ENCODE measurements at regions not wholly inside any gene's neighbourhood (a gene's known extent, or its start where the extent isn't known, plus 50 kb on each side); places are given as distances from the start of the nearest gene placed in this dataset.

DNA sequence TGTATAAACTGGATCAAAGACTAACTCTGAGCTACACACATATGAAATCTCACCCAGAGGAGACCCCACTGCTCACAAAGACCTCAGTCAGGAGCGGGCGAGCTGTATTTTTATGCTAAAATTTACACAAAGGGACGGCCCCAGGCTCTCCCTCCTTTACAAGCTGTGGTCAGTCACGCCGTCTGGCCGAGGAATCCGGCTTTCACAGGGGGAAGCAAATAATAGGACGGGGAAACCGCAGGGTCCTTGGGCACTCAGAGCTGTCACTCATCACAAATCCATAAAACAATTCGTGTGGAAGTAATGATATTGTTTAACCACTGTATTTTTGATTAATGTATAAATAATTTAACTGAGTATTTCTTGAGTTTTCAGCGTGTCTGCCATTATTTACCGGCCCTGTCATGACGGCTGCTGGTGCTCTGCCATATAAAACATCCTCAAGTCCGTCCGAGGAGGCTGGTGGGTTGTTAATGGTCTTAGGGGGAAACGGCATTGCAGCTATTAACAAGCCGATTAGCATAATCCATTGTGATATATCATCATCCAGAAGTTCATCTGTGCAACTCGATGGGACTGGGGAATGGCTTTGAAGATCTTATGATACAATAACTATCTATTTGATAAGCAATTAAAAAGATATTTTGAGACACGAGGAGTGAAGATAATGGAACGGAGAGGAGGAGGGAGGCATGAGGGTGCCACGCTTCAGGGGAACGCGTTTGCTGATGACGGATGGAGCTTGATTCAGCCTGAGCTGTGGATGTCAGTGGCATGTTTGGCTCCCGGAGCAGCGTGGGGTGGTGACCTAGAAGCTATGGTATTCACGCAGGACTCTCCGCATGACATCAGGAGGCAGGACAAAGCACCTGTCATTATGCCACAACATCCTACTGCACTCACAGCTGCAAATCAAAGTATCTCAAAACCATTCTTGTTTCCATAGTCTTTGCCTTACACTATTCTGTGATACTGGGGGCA is 150.9 kb downstream of the SHOX start:
- Histone ChIP-seq H3K27me3 (replicated peaks; ENCODE audit: control insufficient read depth, insufficient read depth, low read length) (no peaks in the 10 kb centered on the region), H3K9me3 (ENCODE audit: control insufficient read depth, low read length) (no peaks in the 10 kb centered on the region), H3K4me3 (ENCODE audit: low read length) (no peak overlapping the region), H3K4me1 (ENCODE audit: control insufficient read depth, insufficient read depth, low read length) (no peaks in the 10 kb centered on the region), H3K9ac (ENCODE audit: low read length) (no peak overlapping the region), H3K36me3 (ENCODE audit: control insufficient read depth, insufficient read depth, low read length, severe bottlenecking) (no peaks in the 10 kb centered on the region)
- DNase-seq (ENCODE audit: low read depth), result no peak

DNA sequence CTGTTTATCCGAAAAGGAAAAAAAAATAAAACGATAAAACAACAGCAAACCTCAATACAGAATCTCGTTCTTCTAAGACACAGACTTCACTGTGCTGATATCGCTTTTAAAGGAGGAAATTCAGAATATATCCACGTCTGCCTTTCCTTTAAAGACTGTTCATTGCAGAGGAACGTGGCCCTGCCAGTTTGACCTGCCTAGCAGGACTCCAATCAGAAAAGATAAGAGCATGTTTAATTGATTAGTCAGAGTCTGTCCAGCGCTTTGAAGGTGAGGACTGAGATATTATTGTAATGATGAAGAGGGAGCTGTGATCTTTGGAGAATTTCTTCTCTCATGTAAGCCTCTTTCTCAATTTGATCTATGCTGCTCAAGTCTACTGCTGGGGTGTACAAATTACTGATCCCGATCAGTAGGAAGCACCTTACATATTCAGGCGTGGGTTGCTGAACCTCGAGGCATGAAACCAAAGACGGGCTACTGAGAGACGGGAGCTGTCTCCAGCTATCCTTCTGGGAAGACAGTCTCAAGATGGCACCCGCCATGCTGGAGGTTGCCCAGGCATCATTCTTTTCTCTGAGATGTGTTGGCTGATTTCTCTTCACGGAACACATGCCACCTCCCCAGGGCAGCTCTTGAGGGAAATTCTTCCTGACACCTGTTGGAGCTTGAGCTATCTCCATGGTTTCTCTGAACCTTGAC is 146.1 kb downstream of the SHOX start:
- peaks cover 5% of the 10 kb centered on the region for H3K9me3 ChIP-seq (ENCODE audit: control insufficient read depth, low read length)
- no peak overlapping the region for H3K4me3 ChIP-seq (ENCODE audit: low read length)
- no peak overlapping the region for H3K9ac ChIP-seq (ENCODE audit: low read length)
- no peaks in the 10 kb centered on the region for H3K27me3 ChIP-seq (replicated peaks; ENCODE audit: control insufficient read depth, insufficient read depth, low read length)
- no peaks in the 10 kb centered on the region for H3K4me1 ChIP-seq (ENCODE audit: control insufficient read depth, insufficient read depth, low read length)
- H3K36me3 ChIP-seq (ENCODE audit: control insufficient read depth, insufficient read depth, low read length, severe bottlenecking), result no peaks in the 10 kb centered on the region
- no peak for DNase-seq (ENCODE audit: low read depth)

DNA sequence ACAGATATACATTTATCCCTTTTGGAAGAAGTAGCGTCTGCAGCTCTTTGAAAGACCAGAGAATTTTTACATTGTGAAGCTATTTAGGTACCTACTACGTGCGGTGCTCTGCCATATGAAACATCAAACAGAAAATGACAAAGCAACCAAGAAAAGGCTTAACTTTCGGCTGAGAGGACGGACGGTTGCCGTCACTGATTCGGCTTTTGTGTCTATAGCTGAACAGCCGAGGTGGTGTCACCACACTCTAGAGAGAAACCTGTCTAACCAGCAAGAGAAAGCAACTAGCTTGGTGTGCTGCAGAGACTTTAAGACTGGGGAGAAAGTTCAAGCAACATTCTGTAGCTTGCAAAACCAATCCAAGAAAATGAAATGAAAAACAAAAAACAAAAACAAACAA is 145.5 kb downstream of the SHOX start:
- DNase-seq (ENCODE audit: low read depth), result no peak
- Histone ChIP-seq H3K27me3 (replicated peaks; ENCODE audit: control insufficient read depth, insufficient read depth, low read length) (no peaks in the 10 kb centered on the region), H3K4me1 (ENCODE audit: control insufficient read depth, insufficient read depth, low read length) (no peaks in the 10 kb centered on the region), H3K9me3 (ENCODE audit: control insufficient read depth, low read length) (peaks cover 5% of the 10 kb centered on the region), H3K4me3 (ENCODE audit: low read length) (no peak overlapping the region), H3K36me3 (ENCODE audit: control insufficient read depth, insufficient read depth, low read length, severe bottlenecking) (no peaks in the 10 kb centered on the region), H3K9ac (ENCODE audit: low read length) (no peak overlapping the region)

DNA sequence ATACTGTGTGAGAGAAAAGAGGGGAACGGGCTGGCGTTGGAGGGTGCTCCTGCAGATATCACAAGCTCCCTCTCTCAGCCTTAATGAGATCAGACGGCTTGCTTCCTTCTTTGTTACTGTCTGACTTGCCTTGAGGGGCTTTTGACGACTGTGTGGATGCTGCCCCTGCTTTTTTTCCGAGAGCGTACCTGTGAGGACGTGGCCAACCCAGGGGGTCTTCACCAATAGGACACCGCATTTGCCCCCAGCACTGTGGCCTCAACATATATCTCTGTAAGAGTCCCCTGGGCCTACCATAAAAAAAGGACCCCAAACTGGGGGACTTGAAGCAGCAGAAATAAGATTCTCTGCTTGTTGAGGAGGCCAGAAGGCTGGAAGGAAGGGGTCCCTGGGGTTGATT is 143.9 kb downstream of the SHOX start:
- peaks cover 5% of the 10 kb centered on the region for H3K9me3 ChIP-seq (ENCODE audit: control insufficient read depth, low read length)
- H3K9ac ChIP-seq (ENCODE audit: low read length), result no peak overlapping the region
- no peak for DNase-seq (ENCODE audit: low read depth)
- H3K4me1 ChIP-seq (ENCODE audit: control insufficient read depth, insufficient read depth, low read length), result no peaks in the 10 kb centered on the region
- H3K4me3 ChIP-seq (ENCODE audit: low read length), result no peak overlapping the region
- no peaks in the 10 kb centered on the region for H3K36me3 ChIP-seq (ENCODE audit: control insufficient read depth, insufficient read depth, low read length, severe bottlenecking)
- no peaks in the 10 kb centered on the region for H3K27me3 ChIP-seq (replicated peaks; ENCODE audit: control insufficient read depth, insufficient read depth, low read length)

DNA sequence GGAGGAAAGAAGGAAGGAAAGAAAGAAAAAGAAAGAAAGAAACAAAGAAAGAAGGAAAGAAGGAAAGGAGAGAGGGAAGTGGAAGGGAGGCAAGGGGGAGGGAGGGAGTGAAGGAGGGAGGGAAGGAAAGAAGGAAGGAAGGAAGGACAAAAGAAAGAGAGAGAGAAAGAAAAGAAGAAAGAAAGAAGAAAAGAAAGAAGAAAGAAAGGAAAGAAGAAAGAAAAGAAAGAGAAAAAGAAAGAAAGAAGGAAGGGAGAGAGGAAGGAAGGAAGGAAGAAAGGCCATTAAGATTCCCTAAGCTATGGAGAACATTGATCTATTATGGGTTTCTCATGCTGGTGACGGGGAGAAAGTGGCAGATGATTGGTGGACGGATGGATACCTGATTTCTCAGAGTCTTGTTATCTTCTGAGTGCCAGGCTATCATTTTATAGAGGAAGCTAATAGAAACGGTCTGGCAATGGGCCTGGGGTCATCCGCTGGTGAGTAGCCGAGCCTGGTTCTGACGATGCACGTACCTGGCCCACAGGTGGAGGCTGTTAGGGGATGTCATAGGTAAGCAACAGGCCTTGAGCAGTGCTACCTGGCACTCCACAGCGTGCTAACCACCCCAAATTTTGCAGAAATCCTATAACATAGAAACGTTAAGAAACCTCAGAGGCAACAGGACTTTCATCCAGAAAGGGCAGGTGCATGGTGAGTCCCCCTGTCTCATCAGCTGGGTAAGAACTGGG is 142.9 kb downstream of the SHOX start:
- H3K4me1 ChIP-seq (ENCODE audit: control insufficient read depth, insufficient read depth, low read length), result no peaks in the 10 kb centered on the region
- H3K27me3 ChIP-seq (replicated peaks; ENCODE audit: control insufficient read depth, insufficient read depth, low read length), result no peaks in the 10 kb centered on the region
- no peak overlapping the region for H3K4me3 ChIP-seq (ENCODE audit: low read length)
- peaks cover 5% of the 10 kb centered on the region for H3K9me3 ChIP-seq (ENCODE audit: control insufficient read depth, low read length)
- no peak for DNase-seq (ENCODE audit: low read depth)
- H3K36me3 ChIP-seq (ENCODE audit: control insufficient read depth, insufficient read depth, low read length, severe bottlenecking), result no peaks in the 10 kb centered on the region
- H3K9ac ChIP-seq (ENCODE audit: low read length), result no peak overlapping the region

DNA sequence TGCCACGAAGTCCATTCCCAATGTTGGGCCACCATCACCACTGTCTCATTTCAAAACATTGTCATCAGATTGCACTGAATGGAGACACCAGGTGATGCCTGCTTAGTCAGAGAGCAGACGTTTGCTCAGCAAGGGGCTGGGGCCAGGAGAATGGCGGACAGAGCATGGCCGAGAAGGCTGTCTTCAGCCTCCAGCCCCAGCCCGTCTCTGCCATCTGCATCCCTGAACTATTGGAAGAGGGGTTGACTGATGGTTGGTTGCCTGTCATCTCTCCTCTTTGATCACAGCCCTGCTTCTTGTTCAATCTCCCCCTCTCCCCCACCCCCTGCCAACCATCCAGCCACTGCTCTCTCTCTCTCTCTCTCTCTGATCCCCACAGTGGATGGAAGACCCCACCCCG is 140.9 kb downstream of the SHOX start:
- Histone ChIP-seq H3K9ac (ENCODE audit: low read length) (no peak overlapping the region), H3K36me3 (ENCODE audit: control insufficient read depth, insufficient read depth, low read length, severe bottlenecking) (no peaks in the 10 kb centered on the region), H3K9me3 (ENCODE audit: control insufficient read depth, low read length) (peaks cover 5% of the 10 kb centered on the region), H3K4me1 (ENCODE audit: control insufficient read depth, insufficient read depth, low read length) (no peaks in the 10 kb centered on the region), H3K4me3 (ENCODE audit: low read length) (no peak overlapping the region), H3K27me3 (replicated peaks; ENCODE audit: control insufficient read depth, insufficient read depth, low read length) (no peaks in the 10 kb centered on the region)
- DNase-seq (ENCODE audit: low read depth), result no peak

DNA sequence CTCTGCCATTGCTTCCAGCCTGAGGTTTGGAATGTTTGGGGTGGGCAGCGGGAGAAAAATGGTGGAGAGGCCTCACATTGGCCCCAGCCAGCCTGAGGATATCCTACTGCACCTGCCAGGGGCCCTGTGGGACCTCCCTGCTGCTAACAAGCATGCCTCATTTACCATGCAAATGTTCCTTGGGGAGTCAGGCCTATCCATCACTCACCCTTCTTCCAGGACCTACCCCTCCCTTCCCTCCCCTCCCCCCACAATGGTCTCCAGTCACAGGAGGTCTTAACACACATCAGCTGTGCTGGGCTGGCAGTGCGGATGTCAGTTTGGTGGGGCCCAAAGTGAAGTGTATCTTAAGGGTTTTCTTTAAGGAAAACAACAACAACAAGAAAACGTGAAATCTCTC is 139.2 kb downstream of the SHOX start:
- DNase-seq (ENCODE audit: low read depth), result no peak

DNA sequence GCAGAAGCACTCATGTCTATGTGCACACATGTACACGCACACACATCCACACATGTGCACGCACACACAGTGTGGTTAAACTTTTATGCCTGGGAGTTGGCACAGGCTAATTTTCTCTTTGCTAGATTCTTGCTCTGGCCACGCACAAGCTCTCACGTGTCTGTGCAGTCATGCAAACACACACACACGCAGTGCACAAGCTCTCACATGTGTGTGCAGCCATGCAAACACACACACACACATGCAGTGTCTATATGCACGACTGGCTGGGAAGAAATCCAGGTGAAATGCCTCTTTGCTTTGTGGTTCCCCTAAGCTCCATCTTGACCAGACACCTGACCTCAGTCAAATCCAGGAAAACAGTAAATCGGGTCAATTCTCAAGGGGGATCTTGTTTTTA is 138.0 kb downstream of the SHOX start:
- Histone ChIP-seq H3K9ac (ENCODE audit: low read length) (no peak overlapping the region), H3K9me3 (ENCODE audit: control insufficient read depth, low read length) (peaks cover 1% of the 10 kb centered on the region), H3K36me3 (ENCODE audit: control insufficient read depth, insufficient read depth, low read length, severe bottlenecking) (no peaks in the 10 kb centered on the region), H3K4me3 (ENCODE audit: low read length) (no peak overlapping the region), H3K4me1 (ENCODE audit: control insufficient read depth, insufficient read depth, low read length) (no peaks in the 10 kb centered on the region), H3K27me3 (replicated peaks; ENCODE audit: control insufficient read depth, insufficient read depth, low read length) (no peaks in the 10 kb centered on the region)
- DNase-seq (ENCODE audit: low read depth), result no peak

More for the DNA sequence above, 139.2 kb downstream of the SHOX start:
- Histone ChIP-seq H3K27me3 (replicated peaks; ENCODE audit: control insufficient read depth, insufficient read depth, low read length) (no peaks in the 10 kb centered on the region), H3K36me3 (ENCODE audit: control insufficient read depth, insufficient read depth, low read length, severe bottlenecking) (no peaks in the 10 kb centered on the region), H3K9ac (ENCODE audit: low read length) (no peak overlapping the region), H3K9me3 (ENCODE audit: control insufficient read depth, low read length) (peaks cover 5% of the 10 kb centered on the region), H3K4me1 (ENCODE audit: control insufficient read depth, insufficient read depth, low read length) (no peaks in the 10 kb centered on the region), H3K4me3 (ENCODE audit: low read length) (no peak overlapping the region)

DNA sequence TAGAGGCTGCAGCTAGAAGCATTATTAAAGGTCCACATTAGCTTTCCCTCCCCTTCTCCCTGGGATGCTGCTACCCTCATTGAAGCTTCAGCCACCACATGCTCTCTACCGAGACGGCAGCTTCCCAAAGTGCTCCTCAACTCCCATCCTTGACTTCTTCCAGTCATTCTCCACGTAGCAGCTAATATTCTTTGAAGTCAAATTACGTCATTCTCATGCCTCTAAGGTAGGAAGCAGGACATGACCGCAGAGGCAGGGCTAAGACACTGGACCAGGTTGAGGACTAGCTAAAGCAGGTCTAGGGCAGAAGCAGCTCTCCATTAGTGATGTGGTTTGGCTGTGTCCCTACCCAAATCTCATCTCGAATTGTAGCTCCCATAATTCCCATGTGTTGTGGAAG is 128.3 kb downstream of the SHOX start:
- H3K4me1 ChIP-seq (ENCODE audit: control insufficient read depth, insufficient read depth, low read length), result no peaks in the 10 kb centered on the region
- peaks cover 3% of the 10 kb centered on the region for H3K9me3 ChIP-seq (ENCODE audit: control insufficient read depth, low read length)
- no peak overlapping the region for H3K4me3 ChIP-seq (ENCODE audit: low read length)
- DNase-seq (ENCODE audit: low read depth), result no peak
- no peak overlapping the region for H3K9ac ChIP-seq (ENCODE audit: low read length)
- H3K27me3 ChIP-seq (replicated peaks; ENCODE audit: control insufficient read depth, insufficient read depth, low read length), result no peaks in the 10 kb centered on the region
- H3K36me3 ChIP-seq (ENCODE audit: control insufficient read depth, insufficient read depth, low read length, severe bottlenecking), result no peaks in the 10 kb centered on the region

DNA sequence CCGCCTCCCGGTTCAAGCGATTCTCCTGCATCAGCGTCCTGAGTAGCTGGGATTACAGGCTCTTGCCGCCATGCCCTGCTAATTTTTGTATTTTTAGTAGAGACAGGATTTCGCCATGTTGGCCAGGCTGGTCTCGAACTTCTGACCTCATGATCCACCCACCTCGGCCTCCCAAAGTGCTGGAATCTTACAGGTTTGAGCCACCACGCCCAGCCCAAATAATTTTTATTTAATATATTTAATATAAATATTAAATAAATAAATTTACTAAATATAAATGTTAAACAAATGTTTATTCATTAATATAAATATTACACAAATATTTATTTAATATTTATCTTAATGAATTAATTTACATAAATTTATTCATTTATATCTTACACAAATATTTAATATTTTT is 120.2 kb downstream of the SHOX start:
- Histone ChIP-seq H3K27me3 (replicated peaks; ENCODE audit: control insufficient read depth, insufficient read depth, low read length) (no peaks in the 10 kb centered on the region), H3K4me3 (ENCODE audit: low read length) (no peak overlapping the region), H3K9me3 (ENCODE audit: control insufficient read depth, low read length) (no peaks in the 10 kb centered on the region), H3K4me1 (ENCODE audit: control insufficient read depth, insufficient read depth, low read length) (no peaks in the 10 kb centered on the region), H3K36me3 (ENCODE audit: control insufficient read depth, insufficient read depth, low read length, severe bottlenecking) (no peaks in the 10 kb centered on the region), H3K9ac (ENCODE audit: low read length) (no peak overlapping the region)
- no peak for DNase-seq (ENCODE audit: low read depth)

DNA sequence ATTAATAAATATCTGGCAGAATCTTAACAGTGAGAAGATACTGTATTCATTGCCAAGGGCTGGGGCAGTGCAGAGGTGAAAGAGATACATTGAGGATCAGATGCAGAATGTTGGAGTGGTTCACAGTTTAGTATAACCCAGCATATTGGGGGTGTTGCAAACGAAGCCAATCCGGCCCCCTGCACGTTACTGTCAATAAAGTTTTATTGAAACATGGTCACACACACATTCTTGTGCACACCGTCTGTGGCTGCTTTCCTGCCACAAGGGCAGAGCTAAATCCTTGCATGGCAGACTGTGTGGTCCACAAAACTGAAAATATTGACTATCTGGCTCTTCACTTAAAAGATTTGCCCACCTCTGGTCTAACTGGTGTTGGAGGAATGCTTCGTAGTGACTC is 119.7 kb downstream of the SHOX start:
- Histone ChIP-seq H3K36me3 (ENCODE audit: control insufficient read depth, insufficient read depth, low read length, severe bottlenecking) (no peaks in the 10 kb centered on the region), H3K27me3 (replicated peaks; ENCODE audit: control insufficient read depth, insufficient read depth, low read length) (no peaks in the 10 kb centered on the region)
- DNase-seq (ENCODE audit: low read depth), result no peak

More for the DNA sequence above, 119.7 kb downstream of the SHOX start:
- Histone ChIP-seq H3K4me3 (ENCODE audit: low read length) (no peak overlapping the region), H3K4me1 (ENCODE audit: control insufficient read depth, insufficient read depth, low read length) (no peaks in the 10 kb centered on the region), H3K9me3 (ENCODE audit: control insufficient read depth, low read length) (no peaks in the 10 kb centered on the region), H3K9ac (ENCODE audit: low read length) (no peak overlapping the region)
